K562 (cell line): ENCODE measurements at regions not wholly inside any gene's neighbourhood (a gene's known extent, or its start where the extent isn't known, plus 50 kb on each side); places are given as distances from the start of the nearest gene placed in this dataset.
"Not testable (repeated sequence)": the region's sequence is repeated elsewhere in the genome, so short reads cannot be mapped to it uniquely, and the experiment has no call there.

Experiments used
- ATAC-seq: fragments of 200-7000 bp; cut with Tn5 transposase; 3 replicates; pipeline ENCODE4 v1.9.1; 2020; ENCODE audit warnings: moderate library complexity
- BruUV-seq: library from RNA; stranded (reverse); fragments of 400-500 nt; replicated peaks from 2 replicates; lab custom pipeline; 2021; lab: Mats Ljungman, UMichigan
- CTCF ChIA-PET: fragments of 300-600 bp; formaldehyde crosslinking; extraction: SDS; loops from one replicate; lab custom pipeline; 2021; ENCODE audit warnings: low intra/inter-chr PET ratio; lab: Yijun Ruan, JAX
- POLR2A ChIA-PET: fragments of 300-600, 350-650 bp; sonication (Branson Sonifier 250); formaldehyde crosslinking; extraction: SDS; loops from one replicate; lab custom pipeline; 2021; ENCODE audit warnings: antibody characterized with exemption, inconsistent platforms; lab: Yijun Ruan, JAX
- DNase-seq, 4 experiments: peaks; one replicate each; pipeline versions ENCODE4 v3.0.0 to v3.0.0-alpha.2; 2011 to 2018; ENCODE audit warnings: low spot score in 3 of 4, mixed read lengths in 3 of 4; ENCODE audit errors: extremely low read depth in 1 of 4
- FAIRE-seq: peaks from 2 replicates; lab custom pipeline; 2011; peaks lifted over from hg19 to GRCh38; lab: Jason Lieb, UNC
- H2AFZ ChIP-seq: 2 replicates; pipeline ENCODE4 v1.6.0; 2011; ENCODE audit warnings: low read depth, low read length, control low read depth, inconsistent platforms
- H3K27ac ChIP-seq: fragments of 200-600 bp; 3 replicates; pipeline ENCODE4 v1.8.0; 2011; ENCODE audit warnings: low read depth, mild to moderate bottlenecking, control low read depth, inconsistent platforms, low read length, moderate library complexity, mixed read lengths; ENCODE audit errors: extremely low read depth
- H3K27me3 ChIP-seq, 2 experiments: fragments of 300-600 bp in 1 of 2; 2 replicates in 1 of 2; 3 replicates in 1 of 2; pipeline versions ENCODE4 v1.6.0 to v1.8.0; 2011; ENCODE audit warnings: inconsistent platforms in 2 of 2, low read length in 2 of 2, mild to moderate bottlenecking in 1 of 2, mixed read lengths in 1 of 2, moderate library complexity in 1 of 2; ENCODE audit not compliant: control insufficient read depth in 2 of 2, insufficient read depth in 2 of 2
- H3K36me3 ChIP-seq: fragments of 300-600 bp; 3 replicates; pipeline ENCODE4 v1.8.0; 2011; ENCODE audit warnings: mild to moderate bottlenecking, low read length, inconsistent platforms; ENCODE audit not compliant: control insufficient read depth, insufficient read depth
- H3K4me1 ChIP-seq, 2 experiments: fragments of 200-600 bp in 1 of 2; replicated peaks in 1 of 2; 2 replicates in 1 of 2; 3 replicates in 1 of 2; pipeline versions ENCODE4 v1.5.1 to v1.8.0; 2011; ENCODE audit warnings: inconsistent platforms in 2 of 2, low read length in 2 of 2, mild to moderate bottlenecking in 1 of 2, mixed read lengths in 1 of 2, moderate library complexity in 1 of 2; ENCODE audit not compliant: control insufficient read depth in 2 of 2, insufficient read depth in 2 of 2
- H3K4me2 ChIP-seq: 2 replicates; pipeline ENCODE4 v1.6.1; 2011; ENCODE audit warnings: low read length, control low read depth, inconsistent platforms, mixed read lengths; ENCODE audit not compliant: insufficient read depth
- H3K4me3 ChIP-seq: fragments of 200-600 bp; sonication (generic), shearing (Covaris generic); 2 replicates; pipeline ENCODE4 v1.5.1; 2016; ENCODE audit warnings: control low read depth, inconsistent platforms
- H3K79me2 ChIP-seq: fragments of 200-600 bp; 3 replicates; pipeline ENCODE4 v1.8.0; 2011; ENCODE audit warnings: low read length, inconsistent platforms; ENCODE audit not compliant: control insufficient read depth, insufficient read depth
- H3K9ac ChIP-seq, 2 experiments: 2 replicates each; pipeline versions ENCODE4 v1.6.0 to v1.6.1; 2011; ENCODE audit warnings: low read depth in 2 of 2, low read length in 2 of 2, control low read depth in 1 of 2, inconsistent platforms in 1 of 2, mild to moderate bottlenecking in 1 of 2, mixed read lengths in 1 of 2; ENCODE audit not compliant: insufficient read depth in 1 of 2
- H3K9me1 ChIP-seq: one replicate; pipeline ENCODE4 v1.6.0; 2011; ENCODE audit warnings: inconsistent platforms, mild to moderate bottlenecking, low read length, moderate library complexity; ENCODE audit not compliant: control insufficient read depth, insufficient read depth
- H3K9me3 ChIP-seq: replicated peaks from 2 replicates; pipeline ENCODE4 v1.5.1; 2011; ENCODE audit warnings: low read depth, low read length, inconsistent platforms; ENCODE audit not compliant: control insufficient read depth, insufficient read depth
- H4K20me1 ChIP-seq: replicated peaks from 2 replicates; pipeline ENCODE4 v1.6.1; 2011; ENCODE audit warnings: low read length, inconsistent platforms, mixed read lengths; ENCODE audit not compliant: control insufficient read depth, insufficient read depth
- BCOR ChIP-seq: fragments of 450-650 bp; IDR thresholded peaks from 2 replicates; pipeline ENCODE4 v1.6.1; 2016
- ELK1 ChIP-seq: sonication (generic); formaldehyde crosslinking; IDR thresholded peaks from 2 replicates; pipeline ENCODE4 v1.8.1; 2022; ENCODE audit warnings: missing genetic modification reagents
- HNRNPK ChIP-seq: fragments of 200-400 bp; formaldehyde crosslinking; IDR thresholded peaks from one replicate; pipeline ENCODE4 v1.6.1; 2018; ENCODE audit warnings: mild to moderate bottlenecking, low read depth, low read length; ENCODE audit not compliant: poor library complexity, severe bottlenecking
- HNRNPUL1 ChIP-seq: fragments of 200-400 bp; formaldehyde crosslinking; IDR thresholded peaks from 2 replicates; pipeline ENCODE4 v1.6.1; 2017; ENCODE audit warnings: low read length
- KAT7 ChIP-seq: sonication (generic); formaldehyde crosslinking; IDR thresholded peaks from 2 replicates; pipeline ENCODE4 v1.8.0; 2022; ENCODE audit warnings: missing genetic modification reagents, mild to moderate bottlenecking, borderline replicate concordance
- MLX ChIP-seq, 2 experiments: fragments of 450-650 bp in 1 of 2; sonication (generic) in 1 of 2; formaldehyde crosslinking; conservative IDR thresholded peaks; 2 replicates each; pipeline versions ENCODE4 v1.4.0 to v1.8.1; 2020 to 2022; ENCODE audit warnings: mild to moderate bottlenecking in 1 of 2, missing genetic modification reagents in 1 of 2
- RAD21 ChIP-seq, 2 experiments: fragments of 250-450 bp in 1 of 2; fragments of 450-650 bp in 1 of 2; sonication (Bioruptor Pico) in 1 of 2; formaldehyde crosslinking in 1 of 2; IDR thresholded peaks in 1 of 2; conservative IDR thresholded peaks in 1 of 2; 2 replicates each; pipeline versions ENCODE4 v1.4.0 to v1.8.0; 2020 to 2022; ENCODE audit warnings: mild to moderate bottlenecking in 2 of 2, moderate library complexity in 1 of 2
- RAD51 ChIP-seq: fragments of 450-650 bp; IDR thresholded peaks from 2 replicates; pipeline ENCODE4 v1.7.1; 2016; ENCODE audit warnings: low read depth, mild to moderate bottlenecking, borderline replicate concordance
- TFE3 ChIP-seq: fragments of 450-650 bp; formaldehyde crosslinking; IDR thresholded peaks from 2 replicates; pipeline ENCODE4 v1.4.0; 2020; ENCODE audit warnings: mild to moderate bottlenecking, mixed read lengths
- YBX1 ChIP-seq: fragments of 450-650 bp; IDR thresholded peaks from 2 replicates; pipeline ENCODE4 v1.7.1; 2016; ENCODE audit warnings: mild to moderate bottlenecking
- WGBS: fragments of 100-300 bp; shearing (Covaris generic); methylation state at CpG from one replicate; pipeline ENCODE4 v1.1.6; 2016; ENCODE audit warnings: low coverage, mixed read lengths; ENCODE audit not compliant: insufficient coverage; ENCODE audit errors: missing lambda C conversion rate; 5-methylcytosine and 5-hydroxymethylcytosine counted together
- in situ Hi-C: fragments of 300-500 bp; cut with MboI; formaldehyde crosslinking; loops from 4 replicates; pipeline ENCODE4 v1.15.0; 2018; ENCODE audit warnings: inconsistent platforms, mixed read lengths
- intact Hi-C: fragments of 100-400 bp; cut with micrococcal nuclease; formaldehyde crosslinking; loops from 2 replicates; pipeline ENCODE4 v1.14.2; 2022

- H2AFZ ChIP-seq, H4K20me1 ChIP-seq, H3K9me3 ChIP-seq, FAIRE-seq: not testable (repeated sequence)
- TF ChIP-seq RAD51: peak; percentile 35; the same call in 1 of the 2 replicates
- TF ChIP-seq TFE3 (CRISPR knock-in tag): peak; percentile 55
- TF ChIP-seq, all 486 proteins: peak for 2; not testable (repeated sequence) for 484
- H3K27ac ChIP-seq, intact Hi-C loops, POLR2A ChIA-PET, BruUV-seq, in situ Hi-C loops, H3K27me3 ChIP-seq, ATAC-seq, H3K79me2 ChIP-seq, CTCF ChIA-PET, H3K9me1 ChIP-seq, H3K36me3 ChIP-seq, H3K4me1 ChIP-seq, H3K9ac ChIP-seq, H3K4me2 ChIP-seq, DNase-seq, H3K4me3 ChIP-seq: not testable (repeated sequence)
- 0% methylated on average over 3 of the region's 3 CpGs for WGBS
Observed at GRCh38 chr2:16915341-16915755, 249.7 kb upstream of the CYRIA start.

- H3K9ac ChIP-seq: no peak overlapping the region
- in situ Hi-C loops: no loop called here
- no peaks in the 10 kb centered on the region for H3K9me1 ChIP-seq
- H3K9me3 ChIP-seq: no peaks in the 10 kb centered on the region
- no peak overlapping the region for H2AFZ ChIP-seq
- no peak for TF ChIP-seq HNRNPK
- no peak for TF ChIP-seq BCOR
- no peak for TF ChIP-seq KAT7 (CRISPR knock-in tag)
- TF ChIP-seq HNRNPUL1: no peak
- TF ChIP-seq MLX (CRISPR knock-in tag; conservative IDR thresholded peaks at IDR 0.05): no peak
- no peak for TF ChIP-seq ELK1 (CRISPR knock-in tag)
- no peak for TF ChIP-seq RAD21 (CRISPR knock-in tag; conservative IDR thresholded peaks at IDR 0.05 in 1 of 2, IDR thresholded peaks at IDR 0.05 in 1 of 2)
- TF ChIP-seq YBX1: no peak
- TF ChIP-seq, all 486 proteins: peak for 0
- FAIRE-seq (no peak), ATAC-seq (no peak), DNase-seq (no peak)
- no peak overlapping the region for H3K4me2 ChIP-seq
- no peaks in the 10 kb centered on the region for H3K4me1 ChIP-seq
- H3K27me3 ChIP-seq: no peaks in the 10 kb centered on the region
- intact Hi-C loops: no loop called here
- no TSS peak for BruUV-seq
- no peaks in the 10 kb centered on the region for H3K79me2 ChIP-seq
- CTCF ChIA-PET: no interaction called here
- H3K27ac ChIP-seq: no peak overlapping the region
- WGBS: 0% methylated on average over 3 of the region's 3 CpGs
- H3K4me3 ChIP-seq: no peak overlapping the region
- H4K20me1 ChIP-seq: no peaks in the 10 kb centered on the region
- H3K36me3 ChIP-seq: no peaks in the 10 kb centered on the region
- POLR2A ChIA-PET: no interaction called here
Observed at GRCh38 chr2:16911746-16912145, 246.1 kb upstream of the CYRIA start.
